Panc1 (cell line): ENCODE measurements at regions not wholly inside any gene's neighbourhood (a gene's known extent, or its start where the extent isn't known, plus 50 kb on each side); places are given as distances from the start of the nearest gene placed in this dataset.
"Not testable (repeated sequence)": the region's sequence is repeated elsewhere in the genome, so short reads cannot be mapped to it uniquely, and the experiment has no call there.

Source experiments
- ATAC-seq: fragments of 200-7000 bp; cut with Tn5 transposase; 2 replicates; pipeline ENCODE4 v1.9.1; 2020; ENCODE audit warnings: mild to moderate bottlenecking, moderate library complexity
- BruUV-seq: library from RNA; stranded (reverse); fragments of 400-500 nt; replicated peaks from 2 replicates; lab custom pipeline; 2021; lab: Mats Ljungman, UMichigan
- CTCF ChIA-PET: fragments of 300-600 bp; sonication (Branson Sonifier 250); formaldehyde crosslinking; loops from one replicate; lab custom pipeline; 2022; ENCODE audit warnings: antibody characterized with exemption; lab: Charles Lee
- POLR2A ChIA-PET: fragments of 300-600 bp; sonication (Branson Sonifier 250); formaldehyde crosslinking; loops from one replicate; lab custom pipeline; 2022; ENCODE audit warnings: antibody characterized with exemption; lab: Charles Lee
- DNase-seq: peaks from one replicate; pipeline ENCODE4 v3.0.0-alpha.2; 2010; ENCODE audit warnings: low read depth, low spot score
- H3K27ac ChIP-seq: 2 replicates; pipeline ENCODE4 v1.5.1; 2011; ENCODE audit warnings: mild to moderate bottlenecking, low read length, inconsistent platforms
- H3K27me3 ChIP-seq: fragments of 200-500 bp; sonication (Bioruptor generic); 2 replicates; pipeline ENCODE4 v1.6.0; 2014; ENCODE audit warnings: low read length, inconsistent platforms; ENCODE audit not compliant: control insufficient read depth, insufficient read depth
- H3K36me3 ChIP-seq: fragments of 200-500 bp; sonication (Bioruptor generic); 2 replicates; pipeline ENCODE4 v1.5.1; 2014; ENCODE audit warnings: inconsistent platforms, mild to moderate bottlenecking, low read length, moderate library complexity; ENCODE audit not compliant: control insufficient read depth, insufficient read depth
- H3K4me1 ChIP-seq: 2 replicates; pipeline ENCODE4 v1.5.1; 2011; ENCODE audit warnings: inconsistent platforms, mild to moderate bottlenecking, low read length, moderate library complexity; ENCODE audit not compliant: control insufficient read depth, insufficient read depth
- H3K4me3 ChIP-seq, 2 experiments: 2 replicates each; pipeline ENCODE4 v1.5.1; 2011 to 2012; ENCODE audit warnings: low read depth in 2 of 2, low read length in 2 of 2, mild to moderate bottlenecking in 2 of 2, inconsistent platforms in 1 of 2, moderate library complexity in 1 of 2
- H3K9me3 ChIP-seq: fragments of 200-500 bp; sonication (Bioruptor generic); 2 replicates; pipeline ENCODE4 v1.5.1; 2014; ENCODE audit warnings: low read depth, mild to moderate bottlenecking, inconsistent platforms, low read length, moderate library complexity; ENCODE audit not compliant: control insufficient read depth, insufficient read depth
- POLR2AphosphoS5 ChIP-seq: IDR thresholded peaks from 2 replicates; pipeline ENCODE4 v1.6.1; 2012; ENCODE audit warnings: mild to moderate bottlenecking, low read depth, low read length, moderate library complexity
- SIN3A ChIP-seq: IDR thresholded peaks from 2 replicates; pipeline ENCODE4 v1.6.1; 2012; ENCODE audit warnings: low read depth, mild to moderate bottlenecking, low read length, moderate library complexity, borderline replicate concordance; ENCODE audit not compliant: insufficient read depth
- TCF7L2 ChIP-seq: IDR thresholded peaks from 2 replicates; pipeline ENCODE4 v1.6.1; 2011; ENCODE audit warnings: mild to moderate bottlenecking, low read depth, low read length, inconsistent platforms
- in situ Hi-C: cut with HindIII; loops from 2 replicates; pipeline ENCODE4 v1.10.0; 2016; ENCODE audit warnings: low sequenced_read_pairs, low pct_unique_long_range_greater_than_20kb
- intact Hi-C: fragments of 100-400 bp; cut with micrococcal nuclease; formaldehyde crosslinking; loops from one replicate; pipeline ENCODE4 v1.10.0; 2022; ENCODE audit not compliant: unreplicated experiment
- TF ChIP-seq, protein P1 (sequence below), 2 experiments: IDR thresholded peaks; 2 replicates each; pipeline ENCODE4 v1.6.1; 2011 to 2012; ENCODE audit warnings: low read depth in 2 of 2, control low read depth in 1 of 2, low read length in 1 of 2, mild to moderate bottlenecking in 1 of 2, moderate library complexity in 1 of 2; ENCODE audit not compliant: insufficient read depth in 1 of 2
- TF ChIP-seq, protein P2 (sequence below): fragments of 450-650 bp; IDR thresholded peaks from 2 replicates; pipeline ENCODE4 v1.5.1; 2017; ENCODE audit warnings: mild to moderate bottlenecking

DNA sequence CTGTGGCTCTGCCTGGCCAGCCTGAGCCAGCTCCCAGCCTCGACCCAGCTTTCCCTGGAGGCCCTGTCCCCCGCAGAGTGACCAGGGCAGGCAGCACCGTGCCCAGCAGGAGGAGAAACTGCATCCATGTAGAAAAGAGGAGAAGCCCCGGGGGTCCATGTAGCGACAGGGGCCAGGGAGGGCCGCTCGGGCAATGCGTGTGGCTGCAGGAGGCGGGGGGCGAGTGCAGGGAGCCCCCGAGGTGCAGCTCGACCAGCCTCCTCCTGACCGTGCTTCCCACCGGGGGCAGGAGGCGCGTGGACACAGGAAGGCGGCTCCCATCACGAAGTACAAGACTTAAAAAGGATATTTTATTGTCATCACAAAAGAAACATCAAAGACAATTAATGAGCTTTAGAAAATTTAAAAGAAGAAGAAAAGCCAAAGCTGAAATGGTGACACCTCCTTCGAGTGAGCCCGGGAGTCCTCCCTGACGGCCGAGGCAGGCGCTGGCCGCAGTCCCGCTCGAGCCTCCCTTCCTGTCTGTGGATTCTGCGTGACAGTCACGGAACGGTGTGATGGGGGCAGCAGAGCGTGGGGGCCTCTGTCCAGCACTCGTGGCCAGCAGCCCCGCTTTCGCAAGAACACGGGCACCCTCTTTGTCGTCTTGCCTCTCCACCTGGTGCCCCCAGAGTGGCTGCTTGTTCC lies 93.9 kb downstream of the TMEM121 start:
- intact Hi-C loops, H3K4me1 ChIP-seq, DNase-seq, H3K36me3 ChIP-seq, BruUV-seq, in situ Hi-C loops, H3K4me3 ChIP-seq, CTCF ChIA-PET, H3K27me3 ChIP-seq, H3K9me3 ChIP-seq, POLR2A ChIA-PET, H3K27ac ChIP-seq, ATAC-seq: not testable (repeated sequence)

GRCh38 chr14:105620865-105621471 lies 94.6 kb downstream of the TMEM121 start:
- intact Hi-C loops, in situ Hi-C loops, H3K27me3 ChIP-seq, H3K4me1 ChIP-seq, CTCF ChIA-PET, H3K4me3 ChIP-seq, POLR2A ChIA-PET, H3K36me3 ChIP-seq, ATAC-seq, DNase-seq, BruUV-seq, H3K27ac ChIP-seq, H3K9me3 ChIP-seq: not testable (repeated sequence)

DNA sequence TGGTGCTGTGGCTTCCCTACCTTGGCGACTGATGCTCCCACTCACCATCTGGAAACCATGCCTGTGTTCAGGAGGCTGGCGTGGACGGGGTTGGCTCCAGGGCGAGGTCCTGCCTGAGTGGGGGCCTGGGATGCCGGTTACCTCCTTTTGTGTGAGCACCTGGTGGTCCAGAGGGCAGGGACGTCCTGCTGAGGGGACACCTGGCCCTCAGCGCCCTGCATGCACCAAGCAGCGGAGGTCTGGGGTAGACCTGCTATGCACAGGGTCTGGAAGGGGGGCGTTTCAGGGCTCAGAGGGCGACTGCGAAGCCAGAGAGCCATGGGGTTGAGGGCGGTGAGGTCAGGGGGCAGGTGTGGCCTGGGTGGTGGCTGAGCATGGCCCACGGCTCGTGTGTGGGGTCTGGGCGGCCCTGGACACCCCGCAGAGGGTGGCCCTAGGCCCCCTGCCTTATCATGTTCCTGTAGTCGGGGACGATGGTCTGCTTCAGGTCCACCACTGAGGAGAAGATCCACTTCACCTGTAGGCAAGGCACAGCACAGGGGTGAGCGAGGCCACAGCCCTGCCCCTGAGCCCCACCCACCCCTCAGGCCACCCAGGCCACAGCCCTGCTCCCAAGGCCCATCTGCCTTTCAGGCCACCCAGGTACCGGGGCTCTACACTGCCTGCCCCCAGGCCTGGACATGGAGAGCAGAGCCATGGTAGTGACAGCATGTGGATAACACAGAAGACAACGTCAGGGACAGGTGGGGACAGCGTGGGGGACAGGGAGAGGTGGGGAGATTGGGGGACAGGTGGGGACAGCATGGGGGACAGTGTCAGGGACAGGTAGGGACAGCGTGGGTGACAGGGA lies 95.3 kb downstream of the TMEM121 start:
- H3K9me3 ChIP-seq, CTCF ChIA-PET, in situ Hi-C loops: not testable (repeated sequence)

GRCh38 chr14:105622329-105622955 lies 96.1 kb downstream of the TMEM121 start:
- H3K4me3 ChIP-seq, result no peak overlapping the region
- ChIA-PET CTCF (no interaction called here), POLR2A (interaction anchor here (0.6 kb wide), 1 partner anchor 126 kb away, joined by 3 read pairs; no protein-coding TSS in a partner anchor)
- no peaks in the 10 kb centered on the region for H3K4me1 ChIP-seq
- H3K27ac ChIP-seq, result no peak overlapping the region
- in situ Hi-C loops, result no loop called here
- H3K9me3 ChIP-seq, result no peaks in the 10 kb centered on the region
- no peaks in the 10 kb centered on the region for H3K36me3 ChIP-seq
- intact Hi-C loops, result no loop called here
- no peaks in the 10 kb centered on the region for H3K27me3 ChIP-seq
- no peak for DNase-seq
- ATAC-seq, result no peak
- no TSS peak for BruUV-seq
- TF ChIP-seq POLR2AphosphoS5, result no peak
- TF ChIP-seq, protein P1, sequence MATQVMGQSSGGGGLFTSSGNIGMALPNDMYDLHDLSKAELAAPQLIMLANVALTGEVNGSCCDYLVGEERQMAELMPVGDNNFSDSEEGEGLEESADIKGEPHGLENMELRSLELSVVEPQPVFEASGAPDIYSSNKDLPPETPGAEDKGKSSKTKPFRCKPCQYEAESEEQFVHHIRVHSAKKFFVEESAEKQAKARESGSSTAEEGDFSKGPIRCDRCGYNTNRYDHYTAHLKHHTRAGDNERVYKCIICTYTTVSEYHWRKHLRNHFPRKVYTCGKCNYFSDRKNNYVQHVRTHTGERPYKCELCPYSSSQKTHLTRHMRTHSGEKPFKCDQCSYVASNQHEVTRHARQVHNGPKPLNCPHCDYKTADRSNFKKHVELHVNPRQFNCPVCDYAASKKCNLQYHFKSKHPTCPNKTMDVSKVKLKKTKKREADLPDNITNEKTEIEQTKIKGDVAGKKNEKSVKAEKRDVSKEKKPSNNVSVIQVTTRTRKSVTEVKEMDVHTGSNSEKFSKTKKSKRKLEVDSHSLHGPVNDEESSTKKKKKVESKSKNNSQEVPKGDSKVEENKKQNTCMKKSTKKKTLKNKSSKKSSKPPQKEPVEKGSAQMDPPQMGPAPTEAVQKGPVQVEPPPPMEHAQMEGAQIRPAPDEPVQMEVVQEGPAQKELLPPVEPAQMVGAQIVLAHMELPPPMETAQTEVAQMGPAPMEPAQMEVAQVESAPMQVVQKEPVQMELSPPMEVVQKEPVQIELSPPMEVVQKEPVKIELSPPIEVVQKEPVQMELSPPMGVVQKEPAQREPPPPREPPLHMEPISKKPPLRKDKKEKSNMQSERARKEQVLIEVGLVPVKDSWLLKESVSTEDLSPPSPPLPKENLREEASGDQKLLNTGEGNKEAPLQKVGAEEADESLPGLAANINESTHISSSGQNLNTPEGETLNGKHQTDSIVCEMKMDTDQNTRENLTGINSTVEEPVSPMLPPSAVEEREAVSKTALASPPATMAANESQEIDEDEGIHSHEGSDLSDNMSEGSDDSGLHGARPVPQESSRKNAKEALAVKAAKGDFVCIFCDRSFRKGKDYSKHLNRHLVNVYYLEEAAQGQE (IDR thresholded peaks at IDR 0.05; ENCODE audit: insufficient read depth in 1 of 2, low read depth in 2 of 2, low read length in 1 of 2), result no peak
- TF ChIP-seq SIN3A, result no peak
- no peak for TF ChIP-seq TCF7L2
- TF ChIP-seq, protein P2, sequence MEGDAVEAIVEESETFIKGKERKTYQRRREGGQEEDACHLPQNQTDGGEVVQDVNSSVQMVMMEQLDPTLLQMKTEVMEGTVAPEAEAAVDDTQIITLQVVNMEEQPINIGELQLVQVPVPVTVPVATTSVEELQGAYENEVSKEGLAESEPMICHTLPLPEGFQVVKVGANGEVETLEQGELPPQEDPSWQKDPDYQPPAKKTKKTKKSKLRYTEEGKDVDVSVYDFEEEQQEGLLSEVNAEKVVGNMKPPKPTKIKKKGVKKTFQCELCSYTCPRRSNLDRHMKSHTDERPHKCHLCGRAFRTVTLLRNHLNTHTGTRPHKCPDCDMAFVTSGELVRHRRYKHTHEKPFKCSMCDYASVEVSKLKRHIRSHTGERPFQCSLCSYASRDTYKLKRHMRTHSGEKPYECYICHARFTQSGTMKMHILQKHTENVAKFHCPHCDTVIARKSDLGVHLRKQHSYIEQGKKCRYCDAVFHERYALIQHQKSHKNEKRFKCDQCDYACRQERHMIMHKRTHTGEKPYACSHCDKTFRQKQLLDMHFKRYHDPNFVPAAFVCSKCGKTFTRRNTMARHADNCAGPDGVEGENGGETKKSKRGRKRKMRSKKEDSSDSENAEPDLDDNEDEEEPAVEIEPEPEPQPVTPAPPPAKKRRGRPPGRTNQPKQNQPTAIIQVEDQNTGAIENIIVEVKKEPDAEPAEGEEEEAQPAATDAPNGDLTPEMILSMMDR, result no peak

More for the DNA sequence above, 95.3 kb downstream of the TMEM121 start:
- intact Hi-C loops, H3K4me1 ChIP-seq, DNase-seq, H3K36me3 ChIP-seq, H3K4me3 ChIP-seq, H3K27me3 ChIP-seq, ATAC-seq, H3K27ac ChIP-seq, BruUV-seq: not testable (repeated sequence)
- POLR2A ChIA-PET, result interaction anchor here (0.6 kb wide), 1 partner anchor 125 kb away, joined by 3 read pairs; no protein-coding TSS in a partner anchor
